Activated CD8-positive, alpha-beta memory T cell treated with anti-CD3 and anti-CD28 coated beads, Interleukin-2, amount 50 U/mL, for 4 hours (primary cell): ENCODE measurements at regions not wholly inside any gene's neighbourhood (a gene's known extent, or its start where the extent isn't known, plus 50 kb on each side); places are given as distances from the start of the nearest gene placed in this dataset.
"Not testable (repeated sequence)": the region's sequence is repeated elsewhere in the genome, so short reads cannot be mapped to it uniquely, and the experiment has no call there.

ENCODE experiments used
- DNase-seq: peaks from one replicate; pipeline ENCODE4 v3.0.0-alpha.2; 2020

DNA sequence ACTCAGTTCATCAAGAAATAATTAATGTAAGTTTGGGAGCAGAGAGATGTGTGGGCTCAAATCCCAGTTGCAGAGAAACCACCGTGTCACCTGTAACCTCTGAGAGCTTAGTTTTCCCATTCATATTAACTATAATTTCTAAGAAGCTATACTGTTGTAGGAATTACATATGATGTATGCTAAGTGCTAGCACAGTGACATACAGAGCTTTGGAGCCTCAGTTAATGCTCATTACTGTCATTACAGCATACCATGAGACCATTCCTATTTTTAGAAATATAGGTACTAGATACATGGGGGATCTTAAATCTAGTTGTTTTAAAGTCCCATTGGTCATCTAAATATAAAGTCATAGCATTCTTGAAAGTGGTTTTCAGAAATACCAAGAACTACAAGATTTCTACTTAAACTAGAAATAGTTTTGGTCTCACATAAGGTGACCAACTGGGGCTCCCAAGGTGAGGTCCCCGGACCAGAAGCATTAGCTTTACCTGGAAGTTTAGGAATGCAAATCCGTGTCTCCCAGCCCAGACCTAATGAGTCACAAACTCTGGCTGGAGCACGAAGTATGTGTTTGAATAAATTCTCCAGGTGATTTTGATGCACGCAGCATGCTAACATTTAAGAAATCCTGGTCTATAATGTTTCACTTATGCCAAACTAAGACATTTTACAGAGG, 144.6 kb downstream of the LACC1 start:
- no peak for DNase-seq

DNA sequence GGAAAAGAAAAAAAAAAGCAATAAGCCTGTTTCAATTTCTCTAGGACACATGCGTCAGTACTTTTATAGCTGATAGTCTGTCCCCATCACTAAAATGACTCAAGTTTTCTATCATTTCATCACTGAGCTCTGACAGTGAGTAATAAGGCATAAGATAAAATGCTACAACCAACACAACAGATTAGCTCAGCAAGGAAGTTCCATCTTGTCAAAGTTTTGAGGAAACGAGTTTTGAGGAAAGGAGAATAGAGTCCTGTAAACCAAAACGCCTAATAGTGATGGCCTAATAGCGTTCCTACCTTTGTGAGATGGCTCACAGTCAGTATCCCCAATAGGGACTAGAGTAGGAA, 145.1 kb downstream of the LACC1 start:
- DNase-seq: no peak

DNA sequence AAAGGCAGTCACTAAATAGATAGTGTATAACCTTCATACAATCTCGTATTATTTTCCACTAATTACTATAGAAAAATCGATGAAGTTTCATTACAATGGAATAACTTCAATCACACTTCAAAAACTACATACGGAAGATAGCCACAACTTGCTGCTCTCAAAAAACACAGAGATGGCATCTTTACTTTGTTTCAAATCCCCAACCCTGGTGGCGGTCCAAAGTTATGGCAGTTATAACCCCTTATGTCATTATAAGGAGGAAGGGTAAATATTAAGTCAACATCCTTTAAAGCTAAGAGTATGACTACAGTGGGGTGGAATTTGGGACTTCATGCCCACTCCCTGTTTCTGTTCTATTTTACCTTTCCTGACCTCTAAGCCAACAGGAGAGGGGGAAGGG, 146.5 kb downstream of the LACC1 start:
- DNase-seq: no peak

DNA sequence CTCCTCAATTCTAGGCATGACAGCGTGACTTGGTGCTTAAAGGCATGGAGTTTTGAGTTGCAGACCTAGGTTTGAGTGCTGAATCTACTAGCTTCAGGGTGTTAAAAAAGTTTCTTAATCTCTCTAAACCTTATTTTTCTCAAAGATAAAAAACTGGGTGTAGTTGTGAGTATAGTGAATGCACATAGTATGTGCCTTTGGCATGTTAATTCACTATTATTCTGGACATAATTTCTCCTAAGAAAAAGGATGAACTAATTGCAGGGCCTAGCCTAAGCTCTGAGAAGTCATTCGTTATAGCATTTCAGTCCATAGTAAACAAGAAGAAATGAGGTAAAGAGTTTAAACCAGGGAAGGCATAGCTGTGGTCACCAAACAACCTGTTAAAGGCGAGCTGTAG, 149.0 kb downstream of the LACC1 start:
- DNase-seq: no peak

DNA sequence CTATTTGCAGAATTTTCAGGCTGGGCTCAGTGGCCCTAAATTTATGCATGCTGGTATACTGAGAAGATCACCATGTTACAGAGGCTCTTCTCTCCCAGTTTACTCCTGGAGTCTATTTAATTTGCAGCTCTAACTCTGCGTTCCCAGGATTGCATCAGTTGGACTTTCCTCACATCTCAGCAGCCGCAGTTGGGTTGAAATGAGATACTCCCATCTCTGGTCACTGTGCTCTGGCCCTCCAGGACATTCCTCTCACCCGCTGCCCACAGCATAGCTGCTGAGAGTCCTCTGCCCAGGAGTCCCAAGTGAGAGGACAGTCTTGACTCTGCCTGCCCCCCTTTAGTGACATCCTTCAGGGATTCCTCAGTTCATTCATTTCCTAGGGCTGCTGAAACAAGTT, 150.9 kb downstream of the LACC1 start:
- DNase-seq: no peak

DNA sequence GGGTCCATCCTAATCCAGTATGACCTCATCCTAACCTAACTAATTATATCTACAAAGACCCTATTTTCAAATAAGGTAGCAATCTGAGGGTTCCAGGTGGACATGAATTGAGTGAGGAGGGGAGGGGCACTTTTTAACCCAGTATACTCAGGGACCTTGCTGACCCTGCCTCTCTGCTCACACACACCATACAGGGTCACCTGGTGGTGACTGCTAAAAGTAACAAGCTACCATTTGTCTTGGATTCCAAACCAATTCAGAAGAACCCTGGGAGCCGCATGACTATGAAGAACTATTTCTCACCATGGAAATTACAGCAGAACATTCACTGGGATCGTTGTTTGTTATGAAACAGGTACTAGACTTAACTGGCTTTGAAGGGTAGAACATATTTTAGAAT, 151.9 kb downstream of the LACC1 start:
- no peak for DNase-seq

DNA sequence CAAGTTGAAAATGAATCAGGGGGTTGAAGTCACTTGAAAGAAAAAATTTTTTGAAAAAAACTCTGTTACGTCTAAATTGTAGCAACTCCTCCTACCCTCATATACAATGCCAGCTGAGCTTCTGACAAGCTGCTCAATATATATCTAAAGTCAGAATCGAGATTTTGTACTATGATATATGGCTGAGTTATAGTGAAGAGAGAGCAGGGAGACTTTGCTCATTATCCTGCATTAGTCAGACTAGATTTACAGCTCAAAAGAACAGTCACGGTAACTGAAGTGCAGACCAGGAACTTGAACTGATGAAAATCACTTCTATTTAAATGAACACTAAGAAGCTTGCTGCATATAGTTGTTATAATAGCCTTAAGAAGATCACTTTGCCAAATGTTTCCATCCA, 153.1 kb downstream of the LACC1 start:
- no peak for DNase-seq

DNA sequence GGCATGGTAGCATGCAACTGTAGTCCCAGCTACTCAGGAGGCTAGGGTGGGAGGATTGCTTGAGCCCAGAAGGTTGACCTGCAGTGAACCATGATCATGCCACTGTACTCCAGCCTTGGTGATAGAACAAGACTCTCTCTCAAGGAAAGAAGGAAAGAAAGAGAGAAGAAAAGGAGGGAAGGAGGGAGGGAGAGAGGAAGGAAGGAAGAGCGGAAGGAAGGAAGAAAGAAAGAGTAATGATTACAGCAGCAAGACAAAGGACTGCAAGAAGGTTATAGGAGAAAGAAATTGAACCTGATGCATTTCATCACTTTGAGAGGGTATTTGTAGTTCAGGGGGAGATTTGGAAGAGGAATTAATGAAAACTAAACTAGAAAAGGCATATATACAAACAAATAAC, 155.7 kb downstream of the LACC1 start:
- DNase-seq: no peak

DNA sequence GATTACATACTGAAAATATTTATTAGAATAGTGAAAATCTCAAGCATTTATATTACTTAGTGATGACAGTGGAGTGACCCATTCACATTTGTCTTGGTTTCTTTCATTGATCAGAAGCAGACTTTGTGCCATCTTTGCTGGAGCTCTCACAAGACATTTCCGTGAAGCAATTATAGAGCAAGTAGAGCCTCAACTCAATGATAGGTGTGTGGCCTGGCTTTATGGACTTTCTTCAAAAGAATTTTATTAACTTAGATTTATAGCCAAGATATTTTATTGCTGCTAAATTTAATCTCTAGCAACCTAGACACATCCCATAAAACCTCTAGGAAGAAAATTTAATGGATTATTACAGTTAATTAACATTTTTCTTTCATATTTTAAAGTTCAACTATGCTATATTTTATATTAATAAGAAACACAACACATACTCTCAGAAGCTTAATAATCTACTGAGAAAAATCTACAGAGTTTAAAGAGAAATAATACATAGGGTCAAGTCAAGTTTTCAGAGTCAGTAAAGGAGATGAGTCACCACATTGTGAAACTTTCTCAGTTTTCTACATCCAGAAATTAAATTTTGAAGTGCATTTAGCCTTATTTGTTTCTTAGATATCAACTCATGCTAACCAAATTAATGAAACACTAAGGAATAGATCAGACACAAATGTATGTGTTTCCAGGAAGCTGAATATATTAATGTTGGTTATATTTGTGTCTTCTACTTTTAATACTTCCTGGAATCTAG, 160.5 kb downstream of the LACC1 start:
- no peak for DNase-seq

DNA sequence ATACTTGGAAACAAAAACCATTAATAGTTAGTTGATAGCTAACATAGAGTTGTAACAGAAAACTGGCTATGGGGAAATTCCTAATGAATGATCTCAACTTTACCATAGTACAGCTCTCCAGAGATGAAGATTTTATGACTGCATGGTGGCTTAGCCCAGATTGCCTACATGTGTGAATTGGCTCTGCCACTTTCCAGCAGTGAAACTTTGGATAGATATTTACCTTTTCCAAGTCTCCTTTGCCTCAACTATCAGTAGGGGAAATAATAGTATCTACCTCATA, 161.1 kb downstream of the LACC1 start:
- no peak for DNase-seq

DNA sequence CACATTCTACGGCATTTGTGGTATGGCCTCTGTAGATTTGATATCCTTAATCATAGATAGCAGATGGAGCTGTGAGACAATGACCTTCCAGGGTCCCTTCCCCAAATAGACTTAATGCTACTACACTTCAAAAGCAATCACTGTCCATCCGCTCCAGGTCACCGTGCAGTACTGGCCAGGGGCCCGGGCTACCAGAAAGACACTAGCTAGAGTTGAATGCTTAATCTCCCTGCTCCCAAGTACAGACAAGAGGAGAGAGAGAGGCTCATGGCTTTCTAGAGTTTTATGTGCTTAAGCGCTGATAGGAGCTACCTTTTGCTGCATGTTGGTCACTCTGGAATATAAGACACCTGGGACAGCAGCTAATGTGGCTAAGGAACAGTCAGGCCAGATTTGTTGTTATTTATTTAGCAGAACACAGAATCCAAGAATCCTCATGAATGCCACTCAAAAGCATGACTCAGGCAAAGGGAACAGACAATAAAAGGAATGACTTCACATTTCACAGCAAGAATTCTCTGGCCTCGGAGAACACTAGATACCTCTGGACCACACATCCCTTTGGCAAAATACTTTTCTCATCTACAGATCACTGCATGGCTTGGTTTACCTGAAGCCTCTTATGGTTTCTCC, 165.0 kb downstream of the LACC1 start:
- no peak for DNase-seq

DNA sequence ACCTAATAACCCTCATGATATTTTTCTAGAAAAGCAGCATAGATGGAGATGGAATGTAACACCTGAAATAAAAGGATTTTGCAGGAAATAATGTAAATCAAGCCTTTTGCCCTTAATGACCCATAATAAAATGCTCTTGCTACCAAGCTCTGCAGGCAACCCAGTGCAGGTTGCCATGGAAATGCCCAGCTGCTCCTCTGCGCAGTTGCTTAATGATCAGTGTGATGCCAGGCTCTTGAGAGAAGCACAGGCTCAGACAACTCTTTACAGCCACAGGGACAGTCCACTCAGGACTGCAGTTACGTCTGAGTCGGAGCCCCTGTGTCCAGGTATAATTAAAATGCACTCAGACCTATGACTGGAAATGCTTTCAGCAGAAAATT, 165.5 kb downstream of the LACC1 start:
- no peak for DNase-seq

DNA sequence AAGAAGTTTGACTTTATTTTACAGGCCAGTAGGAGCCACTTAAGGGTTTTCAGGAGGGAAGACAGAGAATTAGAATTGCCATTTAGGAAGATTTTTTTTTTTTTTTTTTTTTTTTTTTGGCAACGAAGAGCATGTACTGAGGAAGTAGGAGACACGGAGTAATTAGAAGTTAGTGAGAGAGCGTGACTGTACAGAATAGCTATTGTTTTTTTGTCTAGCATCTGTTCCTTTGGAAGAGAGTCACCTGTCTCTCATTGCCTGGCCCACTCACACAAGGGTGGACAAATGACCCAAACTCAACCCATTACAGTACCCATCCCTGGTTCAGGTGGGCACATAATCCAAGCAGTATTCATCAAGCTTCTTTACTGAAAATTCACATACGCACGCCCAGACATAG, 166.7 kb downstream of the LACC1 start:
- DNase-seq: no peak

DNA sequence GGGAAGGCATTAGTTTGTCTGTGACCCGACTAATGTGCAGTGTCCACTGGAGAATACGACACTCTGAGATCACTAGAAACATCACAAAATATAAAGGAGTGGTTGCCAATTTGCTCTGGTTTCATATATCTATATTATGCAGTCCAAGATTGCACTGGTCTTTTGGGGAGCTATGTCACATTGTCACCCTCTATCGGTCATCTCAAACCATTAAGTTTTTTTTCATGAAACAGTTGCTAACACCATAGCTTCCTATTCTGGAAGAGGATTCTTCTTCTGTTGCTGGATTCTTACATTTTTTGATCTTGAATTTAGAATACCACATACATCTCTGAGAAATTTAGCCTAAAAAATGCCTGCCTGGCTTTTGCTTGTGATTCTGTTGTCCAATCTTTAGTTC, 168.6 kb downstream of the LACC1 start:
- no peak for DNase-seq

DNA sequence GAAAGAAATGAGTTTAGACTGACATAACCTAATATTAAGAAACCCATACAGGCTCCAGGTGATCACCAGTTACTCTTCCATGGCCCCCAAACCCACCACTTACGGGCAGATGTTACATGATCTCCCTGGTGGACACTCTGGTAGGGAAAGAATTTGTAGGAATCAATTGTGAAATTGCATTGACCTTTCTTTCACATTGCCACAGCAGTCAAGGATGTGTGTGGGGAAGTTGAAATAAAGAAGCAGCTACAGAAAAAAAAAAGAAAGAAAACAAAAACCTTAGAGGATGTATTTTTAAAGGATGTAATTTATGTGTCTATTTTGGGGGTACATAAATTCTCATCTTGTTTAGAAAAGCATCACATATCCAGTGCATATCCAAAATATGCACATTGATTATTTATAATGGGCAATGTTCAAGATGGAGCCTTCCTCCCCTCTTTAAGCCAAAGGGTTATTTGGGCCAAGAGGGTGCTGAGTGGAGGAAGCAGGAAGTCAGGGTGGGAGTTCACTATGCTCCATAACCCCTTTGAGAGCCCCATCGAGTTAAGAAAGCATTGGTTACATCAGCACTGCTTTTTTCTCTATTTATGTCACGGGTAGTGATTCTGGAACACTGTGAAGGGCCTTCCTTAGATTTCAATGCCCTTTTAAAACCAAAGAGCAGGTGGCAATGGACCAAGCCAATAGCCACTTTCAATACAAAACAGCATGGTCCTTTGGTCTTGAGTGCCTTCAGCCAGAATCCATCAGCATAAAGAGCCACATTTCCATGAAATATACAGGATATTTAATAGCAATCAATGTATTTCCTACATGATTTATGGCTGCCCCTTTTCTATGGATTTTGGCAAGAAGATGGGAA, 169.6 kb downstream of the LACC1 start:
- no peak for DNase-seq

DNA sequence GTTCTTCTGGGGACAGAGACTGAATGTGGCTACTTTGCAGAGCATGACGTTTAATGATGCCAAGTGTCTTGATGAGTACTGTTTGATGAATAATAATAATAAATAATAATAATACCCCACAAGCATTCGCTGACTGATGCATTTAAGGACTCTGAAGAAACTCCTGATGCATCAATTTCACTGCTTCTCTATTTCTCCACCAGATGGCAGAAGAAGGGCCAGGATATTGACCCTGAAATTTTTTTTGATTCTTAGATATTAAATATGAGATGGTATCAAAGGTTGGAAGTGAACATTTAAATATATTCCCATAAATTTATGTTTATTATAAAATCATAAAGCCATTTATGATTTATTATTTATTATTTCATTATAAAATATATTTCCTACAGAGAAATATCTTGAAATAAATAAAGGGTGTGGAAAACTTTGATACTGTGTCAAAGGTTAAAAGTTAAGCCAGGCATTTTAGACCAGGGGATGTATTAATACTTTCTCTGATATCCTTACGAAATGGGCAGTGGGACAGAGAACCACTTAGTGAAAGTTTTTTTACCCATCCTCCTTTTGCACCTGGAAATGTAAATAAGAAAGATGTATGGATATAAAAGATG, 170.9 kb downstream of the LACC1 start:
- DNase-seq: no peak

DNA sequence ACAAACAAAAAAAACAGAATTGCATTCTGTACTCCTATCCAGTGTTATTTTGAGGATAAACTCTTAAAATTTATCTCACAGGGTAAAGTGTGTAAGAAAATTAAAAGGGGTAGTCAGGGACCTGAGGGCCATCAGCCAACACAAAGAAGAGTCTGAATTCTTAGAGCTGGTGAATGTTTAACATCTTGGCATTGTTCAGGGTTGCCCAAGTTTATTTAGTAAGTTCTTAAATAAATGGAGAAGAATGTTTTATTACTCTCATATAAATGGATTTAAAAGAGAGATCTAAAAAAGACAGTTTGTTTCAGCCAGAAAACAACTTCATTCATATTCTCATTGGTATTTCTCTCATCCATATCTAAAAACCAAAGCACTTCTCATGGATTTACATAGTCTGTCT, 171.7 kb downstream of the LACC1 start:
- no peak for DNase-seq

DNA sequence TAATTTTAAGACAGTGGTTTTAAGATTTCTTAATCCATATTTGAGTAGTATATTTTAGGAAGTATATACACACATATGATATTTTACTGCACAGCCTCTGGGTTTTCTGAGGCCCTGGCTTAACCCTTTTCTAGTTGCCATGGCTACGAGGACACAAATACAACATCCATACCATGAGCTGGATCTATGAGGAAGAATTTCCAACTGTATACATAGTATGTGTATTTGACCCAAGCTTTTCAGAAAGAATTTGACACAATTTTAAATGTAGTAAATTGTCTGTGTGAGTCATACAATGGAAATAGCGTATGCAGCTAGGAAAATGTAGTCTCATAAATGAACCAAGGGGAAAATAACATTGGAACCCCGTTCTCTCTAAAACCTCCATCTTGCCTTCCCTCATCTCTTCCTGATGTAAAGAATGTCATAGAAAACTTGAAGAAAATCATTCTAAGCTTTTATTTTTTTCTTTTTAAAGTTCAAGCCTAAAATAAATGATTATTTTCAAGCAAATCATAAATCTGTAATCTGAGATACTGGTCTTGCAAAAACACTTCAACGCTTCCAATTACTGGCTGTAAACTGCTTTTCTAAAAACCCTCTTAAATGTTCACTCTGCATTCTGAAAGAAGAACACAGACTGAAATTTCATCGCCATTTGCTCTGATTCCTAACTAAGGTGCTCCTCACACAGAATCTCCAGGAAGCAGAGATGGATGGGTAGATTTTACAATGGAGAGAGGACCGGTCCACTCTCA, 172.4 kb downstream of the LACC1 start:
- no peak for DNase-seq

DNA sequence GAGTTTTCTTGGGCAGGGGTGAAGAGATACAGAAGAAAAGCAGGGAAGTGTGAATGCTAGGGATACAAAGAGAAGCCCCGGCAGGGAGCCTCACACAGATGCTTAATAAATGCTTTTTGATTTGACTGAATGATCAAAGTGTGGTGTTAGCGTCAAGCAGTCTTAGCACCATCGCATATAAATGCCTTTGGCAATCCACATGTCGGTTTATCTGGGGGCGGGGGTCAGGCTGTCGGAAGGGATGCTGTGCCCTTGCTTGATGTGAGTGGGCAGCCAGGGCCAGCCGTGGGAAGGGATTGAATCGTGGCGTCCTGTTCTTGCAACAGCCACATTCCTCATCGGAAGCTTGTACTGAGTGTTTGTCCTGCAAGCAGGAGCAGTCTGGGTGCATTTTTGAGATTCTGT, 173.1 kb downstream of the LACC1 start:
- DNase-seq: no peak

DNA sequence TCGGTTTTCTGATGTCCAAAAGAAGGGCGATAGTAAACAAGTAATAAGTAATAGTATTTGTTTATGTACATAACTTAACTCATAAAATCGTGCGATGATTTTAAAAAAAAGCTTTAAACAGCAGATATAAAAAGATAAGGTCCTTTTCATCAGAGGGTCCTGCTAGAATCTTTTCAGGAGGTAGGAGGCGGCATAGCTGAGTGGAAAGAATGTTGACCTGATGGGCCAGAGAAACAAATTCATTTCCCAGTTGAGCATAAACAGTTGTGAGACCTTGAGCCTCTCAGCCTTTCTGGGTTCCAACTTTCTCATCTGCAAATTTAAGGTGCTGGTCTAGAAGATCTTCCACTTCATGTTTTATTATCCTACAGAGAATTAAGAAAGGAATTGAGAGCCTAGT, 173.5 kb downstream of the LACC1 start:
- DNase-seq: no peak

DNA sequence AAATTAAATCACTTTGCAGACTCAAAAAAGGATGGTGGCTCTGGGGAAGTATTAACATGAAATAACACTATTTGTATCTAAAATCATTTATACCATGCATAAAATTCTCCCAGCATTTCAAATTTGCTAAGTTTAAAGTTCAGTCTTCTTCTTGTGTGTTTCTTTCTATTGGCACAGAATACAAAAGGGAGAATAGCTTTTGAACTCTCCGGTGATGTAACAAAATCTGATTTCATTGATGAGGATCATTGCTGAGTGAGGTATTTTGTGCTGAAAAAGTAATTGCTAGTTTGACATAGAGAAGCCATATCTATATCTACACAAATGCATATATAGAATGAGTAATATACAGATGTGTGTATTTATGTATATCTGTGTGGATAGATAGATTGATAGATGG, 174.8 kb downstream of the LACC1 start:
- DNase-seq: no peak

DNA sequence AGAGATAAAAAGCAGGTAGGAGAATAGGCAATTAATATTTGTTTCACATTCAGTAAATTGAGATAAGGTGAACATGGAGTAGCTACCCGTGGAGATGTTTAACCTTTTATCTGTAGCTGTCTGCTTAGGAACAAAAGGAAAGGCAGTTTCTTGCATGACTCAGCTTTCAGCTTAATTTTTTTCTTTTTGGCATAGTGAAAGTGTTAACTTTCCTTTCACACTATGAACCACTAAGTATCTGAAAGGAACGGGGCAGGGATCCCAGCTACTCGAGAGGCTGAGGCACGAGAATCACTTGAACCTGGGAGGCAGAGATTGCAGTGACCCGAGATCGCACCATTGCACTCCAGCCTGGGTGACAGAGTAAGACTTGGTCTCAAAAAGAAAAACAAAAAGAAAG, 176.0 kb downstream of the LACC1 start:
- DNase-seq: not testable (repeated sequence)

DNA sequence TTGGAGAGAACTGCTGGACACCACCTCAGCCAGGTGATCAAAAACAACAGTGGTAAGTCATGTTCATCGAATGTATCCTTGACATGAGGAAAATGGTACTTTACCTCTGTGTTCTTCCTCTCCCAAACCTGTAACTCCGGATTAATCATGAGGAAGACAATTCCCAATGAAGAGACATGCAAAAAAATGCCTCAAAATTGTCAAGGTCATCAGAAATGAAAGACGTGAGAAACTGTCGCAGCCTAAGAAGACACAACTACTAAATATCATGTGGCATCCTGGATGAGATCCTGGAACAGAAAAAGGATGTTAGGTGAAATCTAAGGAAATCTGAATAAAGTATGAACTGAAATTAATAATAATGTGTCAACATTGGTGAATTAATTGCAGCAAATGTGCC, 178.4 kb downstream of the LACC1 start:
- no peak for DNase-seq
